Pancreas (tissue), 10 donors: ENCODE measurements at regions not wholly inside any gene's neighbourhood (a gene's known extent, or its start where the extent isn't known, plus 50 kb on each side); places are given as distances from the start of the nearest gene placed in this dataset.

Experiments used
- ATAC-seq, 4 donors: fragments of 200-7000 bp; cut with Tn5 transposase; one replicate each; pipeline versions ENCODE4 v1.8.0 to v1.9.1; 2020; ENCODE audit warnings: mild to moderate bottlenecking in 4 of 4, moderate library complexity in 4 of 4
- DNase-seq, 6 donors: peaks; one replicate each; pipeline ENCODE4 v3.0.0-alpha.2; 2020
- FAIRE-seq: peaks from 2 replicates; lab custom pipeline; 2012; peaks lifted over from hg19 to GRCh38; lab: Jason Lieb, UNC
- H3K27ac ChIP-seq, 4 donors: fragments of 200-600 bp; sonication (generic); 1 replicate in 3 of 4; 2 replicates in 1 of 4; pipeline versions ENCODE4 v1.5.0 to v1.8.0; 2020
- H3K27me3 ChIP-seq, 4 donors: fragments of 200-600 bp; one replicate each; pipeline ENCODE4 v1.8.0; 2021
- H3K36me3 ChIP-seq, 3 donors: fragments of 200-600 bp; sonication (generic) in 1 of 3; one replicate each; pipeline versions ENCODE4 v1.5.0 to v1.8.0; 2020 to 2021
- H3K4me1 ChIP-seq, 3 donors: fragments of 200-600 bp; one replicate each; pipeline ENCODE4 v1.8.0; 2021
- H3K4me3 ChIP-seq, 4 donors: fragments of 200-600 bp; sonication (generic) in 2 of 4; one replicate each; pipeline versions ENCODE4 v1.5.0 to v1.8.0; 2020 to 2021
- H3K9me3 ChIP-seq, 4 donors: fragments of 200-600 bp; one replicate each; pipeline ENCODE4 v1.8.0; 2021
- WGBS, 2 donors: extraction: QIAGEN DNeasy Blood & Tissue Kit; methylation state at CpG; one replicate each; pipeline ENCODE4 v1.1.7; 2013; 5-methylcytosine and 5-hydroxymethylcytosine counted together
- intact Hi-C, 3 donors: fragments of 100-400 bp; cut with DNase I; formaldehyde crosslinking; loops; one replicate each; pipeline versions ENCODE4 v1.11.1 to v1.14.2; 2022
- TF ChIP-seq, protein P1 (sequence below), 4 donors: fragments of 200-600 bp; sonication (generic) in 3 of 4; IDR thresholded peaks; one replicate each; pipeline versions ENCODE4 v1.5.0 to v1.8.0; 2021; ENCODE audit warnings: antibody characterized with exemption in 4 of 4
- donor health status: healthy with polysubstance abuse.
- donor health status: DM: no; HTN: no; CAD: no; lungs with moderate emphysema.
- donor health status: DM: no; HTN: no; CAD: no.
- donor health status: control.
- donor health status: control.
- donor health status: Bipolar disorder and iron deficiency.
- donor health status: DM: yes; HTN: yes; CAD: no.
- donor health status: DM: no; HTN: no; CAD: no.
- donor health status: DM: no; HTN: no; CAD: no.
- donor health status: DM: yes; HTN: yes; CAD: no.

DNA sequence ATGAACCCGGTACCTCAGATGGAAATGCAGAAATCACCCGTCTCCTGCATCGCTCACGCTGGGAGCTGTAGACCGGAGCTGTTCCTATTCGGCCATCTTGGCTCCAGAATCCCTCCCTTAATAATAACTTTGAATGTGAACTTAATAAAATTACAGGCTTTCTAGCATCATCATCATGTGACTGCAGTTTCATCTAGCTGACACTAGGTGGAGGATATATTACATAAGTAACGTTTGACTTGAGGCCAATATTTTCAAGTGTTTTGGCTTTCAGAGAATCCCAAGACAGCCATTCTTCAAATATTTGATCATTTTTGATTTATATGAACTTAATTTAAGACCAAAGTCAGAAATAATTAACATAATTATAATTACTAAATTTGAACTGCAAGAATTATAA, 474.9 kb upstream of the CDH10 start:
- DNase-seq (no peak), ATAC-seq (no peak)
- 72 to 81% methylated on average over 6 to 7 of the region's 7 CpGs for WGBS, 2 donors

DNA sequence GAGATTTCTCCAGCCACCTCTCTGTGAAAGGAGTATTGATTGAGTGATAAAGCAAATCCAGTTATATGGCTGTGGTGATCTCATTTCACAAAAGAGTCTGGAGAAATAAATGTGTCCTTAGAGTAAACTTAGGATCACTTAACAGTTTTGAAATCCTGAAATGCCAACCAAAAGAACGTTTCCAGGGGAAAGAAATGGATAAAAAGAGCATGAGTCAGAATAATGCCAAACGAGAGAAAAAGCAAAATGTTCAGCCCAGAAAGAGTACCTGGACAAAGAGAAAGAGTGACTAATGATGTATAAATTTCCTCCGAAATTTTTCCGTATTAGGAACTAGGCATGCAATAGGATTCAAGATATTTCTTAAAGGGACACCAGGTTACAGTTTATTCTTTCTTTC, 463.1 kb upstream of the CDH10 start:
- TF ChIP-seq, protein P1, sequence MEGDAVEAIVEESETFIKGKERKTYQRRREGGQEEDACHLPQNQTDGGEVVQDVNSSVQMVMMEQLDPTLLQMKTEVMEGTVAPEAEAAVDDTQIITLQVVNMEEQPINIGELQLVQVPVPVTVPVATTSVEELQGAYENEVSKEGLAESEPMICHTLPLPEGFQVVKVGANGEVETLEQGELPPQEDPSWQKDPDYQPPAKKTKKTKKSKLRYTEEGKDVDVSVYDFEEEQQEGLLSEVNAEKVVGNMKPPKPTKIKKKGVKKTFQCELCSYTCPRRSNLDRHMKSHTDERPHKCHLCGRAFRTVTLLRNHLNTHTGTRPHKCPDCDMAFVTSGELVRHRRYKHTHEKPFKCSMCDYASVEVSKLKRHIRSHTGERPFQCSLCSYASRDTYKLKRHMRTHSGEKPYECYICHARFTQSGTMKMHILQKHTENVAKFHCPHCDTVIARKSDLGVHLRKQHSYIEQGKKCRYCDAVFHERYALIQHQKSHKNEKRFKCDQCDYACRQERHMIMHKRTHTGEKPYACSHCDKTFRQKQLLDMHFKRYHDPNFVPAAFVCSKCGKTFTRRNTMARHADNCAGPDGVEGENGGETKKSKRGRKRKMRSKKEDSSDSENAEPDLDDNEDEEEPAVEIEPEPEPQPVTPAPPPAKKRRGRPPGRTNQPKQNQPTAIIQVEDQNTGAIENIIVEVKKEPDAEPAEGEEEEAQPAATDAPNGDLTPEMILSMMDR (IDR thresholded peaks at IDR 0.05): no peak
- FAIRE-seq (no peak), DNase-seq (no peak), ATAC-seq (no peak)
- intact Hi-C loops: no loop called here
- Histone ChIP-seq H3K27me3 (no peaks in the 10 kb centered on the region), H3K36me3 (no peaks in the 10 kb centered on the region), H3K4me3 (no peak overlapping the region), H3K9me3 (no peaks in the 10 kb centered on the region), H3K27ac (no peak overlapping the region), H3K4me1 (no peaks in the 10 kb centered on the region)
- whole genome bisulfite sequencing, 2 donors: 35 to 40% methylated on average over 4 of the region's 4 CpGs

More for the DNA sequence above, 474.9 kb upstream of the CDH10 start:
- TF ChIP-seq, protein P1 (IDR thresholded peaks at IDR 0.05): no peak
- no peaks in the 10 kb centered on the region for H3K27me3 ChIP-seq
- no peak overlapping the region for H3K4me3 ChIP-seq
- intact Hi-C loops: no loop called here
- no peaks in the 10 kb centered on the region for H3K9me3 ChIP-seq
- no peaks in the 10 kb centered on the region for H3K36me3 ChIP-seq
- H3K27ac ChIP-seq: no peak overlapping the region
- no peak for FAIRE-seq
- H3K4me1 ChIP-seq: no peaks in the 10 kb centered on the region

DNA sequence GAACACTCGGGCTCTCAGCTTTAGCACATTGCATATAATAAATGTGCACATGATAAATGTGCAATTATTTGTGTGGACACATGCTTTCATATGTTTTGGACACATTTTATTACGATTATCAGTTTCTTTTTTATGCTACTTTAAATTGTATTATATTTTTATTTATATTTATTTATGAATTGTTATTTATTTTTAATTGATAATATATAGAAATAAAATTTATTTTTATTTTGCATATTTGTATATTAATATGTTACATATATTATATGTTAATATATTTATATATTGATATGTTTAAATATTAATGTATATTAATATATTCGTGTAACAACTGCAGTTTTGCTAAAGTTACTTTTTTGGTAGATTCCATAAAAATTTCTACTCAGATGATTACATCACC, 454.8 kb upstream of the CDH10 start:
- no peak for ATAC-seq
- Histone ChIP-seq H3K9me3 (no peaks in the 10 kb centered on the region), H3K27me3 (no peaks in the 10 kb centered on the region), H3K36me3 (no peaks in the 10 kb centered on the region), H3K27ac (no peak overlapping the region), H3K4me3 (no peak overlapping the region), H3K4me1 (no peaks in the 10 kb centered on the region)
- 49 to 61% methylated on average over 3 of the region's 3 CpGs for WGBS, 2 donors
- intact Hi-C loops: no loop called here
- TF ChIP-seq, protein P1 (IDR thresholded peaks at IDR 0.05): no peak
- no peak for DNase-seq
- no peak for FAIRE-seq

DNA sequence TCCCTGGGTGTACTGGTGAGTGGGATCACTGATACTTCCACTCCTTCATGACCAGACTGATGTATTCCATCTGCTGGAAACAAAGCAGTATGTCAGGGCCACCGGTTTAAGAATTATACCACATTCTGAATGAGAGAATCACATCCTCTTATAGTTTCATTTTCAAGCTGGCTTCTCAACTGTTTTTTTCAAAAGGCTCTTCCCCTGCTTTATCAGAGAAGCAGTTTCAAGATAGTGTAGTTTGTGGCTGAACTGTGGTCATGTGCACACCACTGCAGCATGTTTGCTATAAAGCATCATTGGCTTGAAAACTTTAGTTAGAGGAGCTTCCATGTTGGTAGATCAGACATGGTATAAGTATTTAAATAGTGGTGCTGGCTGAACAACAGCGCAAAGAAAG, 450.5 kb upstream of the CDH10 start:
- no peak for DNase-seq
- H3K36me3 ChIP-seq: no peaks in the 10 kb centered on the region
- ATAC-seq: no peak
- H3K27ac ChIP-seq: no peak overlapping the region
- TF ChIP-seq, protein P1 (IDR thresholded peaks at IDR 0.05): no peak
- no peaks in the 10 kb centered on the region for H3K9me3 ChIP-seq
- 67 to 70% methylated on average over 2 of the region's 2 CpGs for WGBS, 2 donors
- FAIRE-seq: no peak
- intact Hi-C loops: no loop called here
- no peak overlapping the region for H3K4me3 ChIP-seq
- no peaks in the 10 kb centered on the region for H3K27me3 ChIP-seq
- H3K4me1 ChIP-seq: no peaks in the 10 kb centered on the region

DNA sequence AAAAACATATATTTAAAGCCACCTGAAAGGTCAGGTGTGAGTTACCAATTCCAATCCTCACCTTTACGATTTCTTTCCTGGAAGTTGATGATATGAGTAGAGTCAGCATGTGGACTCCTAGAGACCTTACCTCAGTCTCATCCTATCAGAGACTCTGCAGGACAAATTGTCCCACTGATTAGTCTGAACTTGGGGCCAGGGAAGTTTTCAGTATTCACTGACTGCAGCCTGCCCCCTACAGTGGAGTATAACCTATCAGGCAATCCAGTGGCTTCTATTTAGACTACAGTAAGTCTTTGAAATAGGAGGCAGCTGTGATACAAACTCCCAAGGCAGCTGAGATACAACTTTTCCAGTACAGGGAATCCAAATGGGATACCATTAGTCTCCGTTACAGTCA, 449.4 kb upstream of the CDH10 start:
- ATAC-seq: no peak
- Histone ChIP-seq H3K36me3 (no peaks in the 10 kb centered on the region), H3K27ac (no peak overlapping the region), H3K4me3 (no peak overlapping the region), H3K27me3 (no peaks in the 10 kb centered on the region), H3K4me1 (no peaks in the 10 kb centered on the region), H3K9me3 (no peaks in the 10 kb centered on the region)
- intact Hi-C loops: no loop called here
- no peak for DNase-seq
- TF ChIP-seq, protein P1 (IDR thresholded peaks at IDR 0.05): no peak
- WGBS, 2 donors: 49 to 59% methylated on average over 2 of the region's 2 CpGs
- no peak for FAIRE-seq
